Left kidney (tissue), 1 donor: ENCODE measurements at regions not wholly inside any gene's neighbourhood (a gene's known extent, or its start where the extent isn't known, plus 50 kb on each side); places are given as distances from the start of the nearest gene placed in this dataset.
"Not testable (repeated sequence)": the region's sequence is repeated elsewhere in the genome, so short reads cannot be mapped to it uniquely, and the experiment has no call there.

Experiments
- DNase-seq: peaks from one replicate; pipeline ENCODE4 v3.0.0-alpha.2; 2013

- no peak for DNase-seq
Measured at GRCh38 chrX:69062493-69062892, 102.8 kb downstream of the PJA1 start.

- DNase-seq = no peak
Measured at GRCh38 chrX:69060631-69061408, 104.4 kb downstream of the PJA1 start.

GRCh38 chrX:69055193-69055592 is 110.1 kb downstream of the PJA1 start:
- DNase-seq = no peak

GRCh38 chrX:69054497-69054896 is 110.8 kb downstream of the PJA1 start:
- not testable (repeated sequence) for DNase-seq

- DNase-seq = no peak
Measured at GRCh38 chrX:69051901-69052300, 113.4 kb downstream of the PJA1 start.

- no peak for DNase-seq
Measured at GRCh38 chrX:69050051-69050765, 115.0 kb downstream of the PJA1 start.

GRCh38 chrX:69046996-69047490 is 118.2 kb downstream of the PJA1 start:
- no peak for DNase-seq

- DNase-seq = no peak
Measured at GRCh38 chrX:69045616-69046345, 119.5 kb downstream of the PJA1 start.

- DNase-seq = no peak
Measured at GRCh38 chrX:69038816-69039215, 126.4 kb downstream of the PJA1 start.

- DNase-seq = no peak
Measured at GRCh38 chrX:69038188-69038587, 127.1 kb downstream of the PJA1 start.

- no peak for DNase-seq
Measured at GRCh38 chrX:69037786-69038185, 127.5 kb downstream of the PJA1 start.

- no peak for DNase-seq
Measured at GRCh38 chrX:69036674-69037573, 128.3 kb downstream of the PJA1 start.

GRCh38 chrX:69034451-69034850 is 130.8 kb downstream of the PJA1 start:
- no peak for DNase-seq

GRCh38 chrX:69033936-69034335 is 131.3 kb downstream of the PJA1 start:
- no peak for DNase-seq

GRCh38 chrX:69032601-69033000 is 132.7 kb downstream of the PJA1 start:
- DNase-seq = no peak

GRCh38 chrX:69031971-69032391 is 133.3 kb downstream of the PJA1 start:
- no peak for DNase-seq

- DNase-seq = no peak
Measured at GRCh38 chrX:69031181-69031580, 134.1 kb downstream of the PJA1 start.

GRCh38 chrX:69029771-69030170 is 135.5 kb downstream of the PJA1 start:
- no peak for DNase-seq

GRCh38 chrX:69028761-69029120 is 136.5 kb downstream of the PJA1 start:
- no peak for DNase-seq

- DNase-seq = no peak
Measured at GRCh38 chrX:69028006-69028760, 137.1 kb downstream of the PJA1 start.
